Activated T-cell treated with anti-CD3 and anti-CD28 coated beads, Interleukin-2, amount 50 U/mL, for 1 hour (primary cell): ENCODE measurements at regions not wholly inside any gene's neighbourhood (a gene's known extent, or its start where the extent isn't known, plus 50 kb on each side); places are given as distances from the start of the nearest gene placed in this dataset.

Experiments
- DNase-seq: peaks from one replicate; pipeline ENCODE4 v3.0.0-alpha.2; 2020

DNA sequence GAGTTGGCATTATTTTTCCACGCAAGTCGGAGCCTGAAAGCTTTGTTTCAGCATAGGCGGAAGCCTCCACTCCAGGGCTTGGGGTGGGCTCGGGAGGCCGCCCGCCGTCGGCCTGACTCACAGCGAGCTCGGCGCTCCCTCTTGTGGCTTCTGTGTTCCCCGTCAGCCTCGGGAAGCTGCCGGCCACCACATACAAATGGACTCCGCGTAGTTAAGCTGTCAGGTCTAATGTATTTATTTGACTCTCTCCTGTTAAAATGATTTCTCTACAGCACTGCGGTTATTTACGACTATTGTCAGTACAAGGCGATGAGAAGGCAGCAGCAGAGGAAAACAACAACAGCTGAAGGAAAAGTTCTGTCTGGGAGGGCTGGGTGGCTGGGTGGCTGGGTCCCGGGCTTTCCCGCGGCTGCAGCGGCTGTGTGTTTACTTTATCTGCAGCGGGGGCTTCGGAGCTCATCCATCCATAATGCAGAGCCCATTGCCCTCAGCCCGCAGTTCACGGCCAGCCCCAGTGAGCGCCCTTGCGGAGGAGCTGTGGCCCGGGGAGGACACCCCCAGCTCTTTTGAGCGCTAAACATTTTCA, 375.7 kb upstream of the CAMK1G start:
- DNase-seq: no peak

DNA sequence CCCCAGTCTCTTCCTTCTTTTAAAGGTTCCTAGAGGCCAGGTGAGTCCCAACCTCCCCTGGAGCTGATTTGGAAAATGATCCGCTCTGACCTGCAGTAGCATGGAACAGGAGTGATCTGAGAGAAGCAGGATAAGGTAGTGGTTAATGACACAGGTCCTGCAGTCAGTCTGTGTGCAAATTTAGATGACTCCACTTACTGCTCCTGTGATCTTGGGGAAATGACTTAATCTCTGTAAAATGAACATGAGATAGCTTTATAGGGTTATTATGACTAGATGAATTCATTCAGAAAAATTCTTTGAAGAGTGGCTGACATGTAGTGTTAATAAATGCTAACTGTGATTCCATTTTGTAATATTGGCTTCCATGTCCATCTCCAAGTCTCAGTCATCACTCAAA, 374.9 kb upstream of the CAMK1G start:
- no peak for DNase-seq

DNA sequence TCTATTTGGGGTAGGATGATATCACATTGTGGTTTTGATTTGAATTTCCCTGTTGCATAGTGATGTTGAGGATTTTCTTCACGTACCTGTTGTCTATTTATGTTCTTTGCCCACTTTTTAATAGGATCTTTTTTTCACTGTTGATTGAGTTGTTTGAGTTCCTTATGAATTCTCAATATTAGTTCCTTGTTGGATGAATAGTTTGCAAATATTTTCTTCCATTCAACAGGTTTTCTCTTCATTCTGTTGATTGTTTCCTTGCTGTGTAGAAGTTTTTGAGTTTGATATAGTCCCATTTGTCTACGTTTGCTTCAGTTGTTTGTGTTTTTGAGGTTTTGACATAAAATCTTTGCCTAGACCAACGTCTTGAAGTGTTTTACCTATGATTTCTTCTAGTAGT, 369.5 kb upstream of the CAMK1G start:
- DNase-seq: no peak

DNA sequence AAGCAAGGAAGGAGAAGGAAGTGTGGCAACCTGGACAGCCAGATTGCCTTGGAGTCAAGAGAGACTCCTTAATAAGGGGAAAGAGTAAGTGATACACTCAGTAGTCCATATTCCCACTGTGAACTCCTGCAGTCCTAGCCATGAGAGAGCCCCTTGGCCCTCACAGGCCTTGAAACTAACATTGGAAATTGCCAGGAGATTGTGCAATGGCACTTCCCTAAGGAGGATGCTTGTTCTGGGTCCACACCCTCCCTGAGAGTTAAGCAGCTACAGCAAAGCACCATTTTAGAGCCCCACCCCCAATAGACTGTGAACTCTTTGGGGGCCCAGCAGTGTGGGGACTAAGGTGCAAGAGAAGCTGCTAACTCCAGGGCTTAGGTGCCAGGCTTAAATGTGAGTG, 367.7 kb upstream of the CAMK1G start:
- no peak for DNase-seq

DNA sequence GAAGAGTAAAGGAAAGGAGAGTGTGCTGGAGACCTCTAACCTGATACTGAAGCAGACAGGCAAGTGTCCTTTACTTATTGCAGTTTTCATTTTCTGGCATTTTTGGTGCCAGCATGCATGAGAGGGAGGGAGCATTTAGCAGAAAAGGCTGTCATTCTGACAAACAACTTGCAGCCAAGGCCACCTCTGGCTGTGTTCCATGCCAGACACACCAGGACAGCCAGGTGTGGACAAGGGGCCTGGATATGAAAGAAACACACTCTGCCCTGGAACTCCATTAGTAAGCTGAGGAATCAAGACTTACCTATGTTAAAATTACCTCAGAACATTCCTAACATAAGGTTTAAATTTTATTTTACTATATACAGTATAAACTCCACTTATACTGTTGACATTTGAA, 365.4 kb upstream of the CAMK1G start:
- DNase-seq: no peak

DNA sequence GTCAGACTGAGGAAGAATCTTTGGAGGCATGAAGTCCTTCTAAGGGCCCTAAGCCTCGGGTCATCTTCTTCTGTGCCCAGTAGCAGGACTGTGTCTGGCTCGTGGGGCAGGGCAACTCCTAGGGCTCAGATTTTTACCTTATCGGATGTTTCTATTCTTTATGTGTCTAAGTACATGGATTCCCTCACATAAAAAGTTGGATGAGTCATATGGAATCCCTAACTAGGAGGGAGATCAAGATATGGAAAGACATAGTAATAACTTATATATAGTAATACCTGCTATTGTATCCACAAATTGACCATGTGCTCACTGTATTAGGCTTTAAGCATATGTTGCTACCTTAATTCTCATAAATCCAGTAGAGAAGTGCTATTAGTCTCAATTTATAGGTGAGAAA, 364.5 kb upstream of the CAMK1G start:
- no peak for DNase-seq

DNA sequence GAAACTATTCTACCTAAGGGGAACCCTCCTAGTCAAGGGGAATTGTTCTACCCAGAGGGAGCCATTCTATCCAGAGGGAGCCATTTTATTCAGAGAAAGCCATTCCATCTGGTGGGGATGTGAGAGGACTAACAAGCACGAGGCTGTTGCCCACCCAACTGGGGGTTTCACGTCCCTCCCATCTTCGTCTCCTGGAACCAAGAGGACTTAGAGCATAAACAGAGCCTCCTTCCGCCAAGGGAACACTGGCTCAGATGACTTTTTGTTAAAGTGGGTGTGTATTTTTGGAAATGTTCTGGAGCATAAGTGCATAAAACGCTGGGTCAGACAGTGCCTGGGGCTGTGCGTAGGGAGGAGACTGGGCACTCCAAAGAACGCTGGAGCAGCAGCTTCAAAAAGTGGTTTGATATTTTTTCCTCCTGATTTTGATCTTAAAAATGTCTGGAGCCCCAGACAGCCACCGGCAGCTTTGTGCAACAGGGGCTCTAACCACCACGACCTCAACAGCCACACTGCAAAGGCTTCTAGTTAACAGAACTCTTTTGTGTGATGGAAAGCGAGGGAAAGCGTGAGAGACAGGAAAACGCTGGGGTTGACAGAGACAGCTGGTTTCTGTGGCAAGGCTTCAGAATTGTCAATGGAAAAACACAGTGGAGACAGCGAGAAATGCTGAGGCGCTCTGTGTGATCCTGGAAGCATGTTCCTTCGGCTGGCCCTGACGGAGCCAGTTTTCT, 363.6 kb upstream of the CAMK1G start:
- no peak for DNase-seq

DNA sequence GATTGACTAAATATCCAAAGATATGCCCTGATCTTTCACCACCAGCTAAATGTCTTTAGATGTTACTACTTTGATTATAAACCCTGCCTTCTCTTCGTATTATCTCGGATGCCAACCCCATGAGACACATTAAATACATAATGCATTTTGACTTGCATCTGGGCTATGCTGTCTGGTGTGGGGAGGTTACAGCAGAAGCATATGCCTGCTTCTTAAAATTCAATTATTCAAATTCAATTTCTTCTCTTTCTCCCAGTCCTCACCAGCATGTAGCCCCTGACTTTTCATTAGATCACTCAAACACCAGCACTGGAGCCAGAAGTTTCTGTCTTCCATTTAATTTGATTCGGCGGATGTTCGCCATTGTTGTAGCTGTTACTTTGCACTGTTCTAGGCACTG, 360.7 kb upstream of the CAMK1G start:
- DNase-seq: no peak

DNA sequence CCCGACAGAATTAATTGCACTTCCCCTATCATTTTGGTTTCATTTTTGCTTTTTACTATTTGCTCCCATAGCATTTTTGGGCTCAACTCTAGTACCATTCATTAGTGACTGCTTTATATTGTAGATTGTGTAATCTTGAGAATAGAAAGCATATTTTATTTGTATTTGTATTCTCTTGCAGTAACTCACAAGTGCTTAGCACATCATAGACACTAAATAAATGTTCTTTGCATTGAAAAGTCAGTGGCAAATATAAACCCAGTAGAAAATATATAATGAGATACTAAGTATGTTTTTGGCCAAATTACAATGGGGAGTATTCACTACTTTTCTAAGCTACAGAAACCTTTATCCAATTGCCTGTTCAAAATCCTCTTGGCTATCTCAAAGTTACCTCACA, 359.7 kb upstream of the CAMK1G start:
- DNase-seq: no peak

DNA sequence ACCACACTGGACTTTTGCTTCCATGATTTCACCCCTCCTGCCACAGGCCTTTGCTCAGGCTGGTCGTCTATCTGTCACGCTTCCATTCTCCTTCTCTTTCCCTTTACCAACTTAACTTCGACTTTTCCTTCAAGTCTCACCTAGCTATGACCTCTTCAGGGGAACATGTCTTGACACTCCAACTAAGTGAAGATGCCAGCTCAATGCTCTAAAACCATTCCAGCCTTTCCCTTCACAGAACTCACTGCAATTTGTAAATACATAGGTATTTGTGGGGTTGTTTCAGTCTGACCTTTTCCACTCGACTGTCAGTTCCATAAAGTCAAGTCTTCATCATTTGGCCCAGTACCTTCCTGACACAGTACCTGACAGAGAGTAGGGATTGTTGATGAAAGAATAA, 358.6 kb upstream of the CAMK1G start:
- no peak for DNase-seq

DNA sequence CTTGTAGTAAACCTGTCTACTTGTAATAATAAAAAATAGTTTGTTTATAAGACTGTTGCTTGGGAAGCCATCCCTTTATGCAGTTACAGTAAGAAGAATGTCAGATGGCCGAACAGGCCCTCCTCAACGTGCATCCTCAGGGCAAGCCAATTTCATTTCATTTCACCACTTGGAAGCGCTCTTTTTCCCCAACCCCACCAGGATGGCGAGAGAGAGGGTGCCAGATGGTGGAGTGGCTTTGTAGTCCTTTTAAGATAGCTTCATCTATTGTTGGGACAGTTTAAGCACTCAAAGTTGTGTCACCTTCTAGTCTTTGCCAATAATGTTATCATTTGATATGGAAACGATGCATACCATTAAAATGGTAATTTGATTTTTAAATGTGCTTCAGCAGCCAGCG, 356.3 kb upstream of the CAMK1G start:
- no peak for DNase-seq

DNA sequence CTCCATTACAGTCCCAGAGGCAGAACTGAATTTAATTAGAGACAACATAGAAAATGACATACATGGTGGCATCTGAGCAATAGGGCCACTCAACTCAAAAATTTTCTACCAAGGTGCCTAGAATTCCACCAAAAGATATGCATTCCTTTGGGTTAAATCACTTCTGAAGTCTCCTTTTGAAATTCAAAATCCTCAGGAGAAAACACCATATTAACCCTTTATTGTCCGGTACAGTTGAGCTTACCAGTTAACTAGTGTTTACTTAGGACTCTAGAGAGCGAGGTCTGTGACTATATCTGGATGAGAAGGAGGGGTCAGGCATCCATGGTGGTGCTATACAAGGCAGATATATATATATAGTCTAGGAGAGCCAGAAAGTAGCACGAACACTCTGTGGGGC, 355.6 kb upstream of the CAMK1G start:
- DNase-seq: no peak

DNA sequence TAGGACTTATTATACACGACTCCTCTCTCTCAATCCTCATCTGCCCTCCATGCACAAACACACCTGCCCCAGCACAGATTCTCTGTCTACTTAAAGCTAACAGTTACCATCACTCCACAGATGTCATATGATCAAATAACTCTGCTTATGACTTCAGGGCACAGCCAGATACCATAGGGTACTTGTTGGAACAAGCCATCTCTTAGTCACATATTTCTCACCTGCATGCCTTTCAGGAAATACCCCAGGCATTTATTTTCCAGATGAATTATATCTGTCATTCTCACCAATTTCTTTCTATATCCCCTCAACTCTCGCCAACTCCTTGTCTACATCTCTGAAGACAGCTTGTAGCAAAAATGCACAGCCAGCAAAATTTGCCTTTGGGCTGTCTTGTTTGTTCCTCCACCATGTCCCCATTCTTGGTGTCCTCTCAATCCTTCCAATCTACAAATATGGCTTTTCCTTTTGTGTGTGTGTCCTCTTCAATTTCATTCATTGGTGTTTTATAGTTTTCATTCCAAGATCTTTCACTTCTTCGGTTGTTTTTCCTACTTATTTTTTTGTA, 353.9 kb upstream of the CAMK1G start:
- no peak for DNase-seq

DNA sequence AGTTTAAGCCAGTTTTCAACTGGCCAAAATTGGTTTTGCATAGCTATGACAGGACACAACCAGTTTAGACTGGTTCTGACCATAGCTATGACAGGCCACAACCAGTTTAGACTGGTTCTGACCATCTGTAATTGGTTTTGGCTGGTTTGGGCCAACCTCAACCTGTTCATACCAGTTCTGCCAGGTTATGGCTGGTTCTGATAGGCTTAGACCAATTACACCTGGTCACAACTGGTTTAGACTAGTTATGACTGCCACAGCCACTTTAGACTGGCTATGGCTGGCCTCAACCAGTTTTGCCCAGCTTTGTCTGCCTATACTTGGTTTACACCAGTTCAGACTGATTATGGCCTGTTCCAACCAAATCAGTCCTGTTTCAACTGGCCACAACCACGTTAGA, 353.2 kb upstream of the CAMK1G start:
- no peak for DNase-seq

DNA sequence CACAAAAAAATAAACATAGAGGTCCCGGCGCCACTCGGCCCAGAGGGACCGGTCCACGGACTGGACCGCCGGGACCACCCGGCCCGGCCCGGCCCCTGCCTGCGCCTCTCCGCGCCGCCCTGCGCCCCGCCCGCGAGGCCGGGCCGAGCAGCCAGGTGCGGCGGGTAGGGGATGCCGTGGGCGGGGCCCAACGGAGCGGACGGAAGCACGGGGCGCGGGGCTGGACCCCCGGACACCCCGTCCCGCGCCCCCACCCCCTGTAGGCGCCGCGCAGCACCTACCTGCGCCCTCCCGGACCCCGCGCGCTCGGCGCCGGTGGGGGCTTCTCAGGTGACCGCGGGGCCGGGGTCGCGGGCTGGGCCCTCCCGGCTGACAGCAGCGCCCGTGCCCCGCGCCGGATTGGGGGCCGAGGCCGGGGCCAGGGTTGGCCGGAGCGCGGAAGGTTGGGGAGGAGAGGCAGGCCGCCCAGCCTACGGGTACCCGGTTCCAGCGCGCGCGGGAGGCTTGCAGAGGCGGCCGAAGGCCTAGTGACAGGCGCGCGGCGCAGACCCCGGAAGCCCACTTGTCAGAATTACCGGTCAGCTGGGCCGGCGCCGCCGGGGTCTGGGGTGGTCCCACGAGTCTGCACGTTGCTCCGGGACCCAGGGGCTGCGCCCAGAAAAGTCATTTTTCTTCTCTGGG, 351.9 kb upstream of the CAMK1G start:
- no peak for DNase-seq

DNA sequence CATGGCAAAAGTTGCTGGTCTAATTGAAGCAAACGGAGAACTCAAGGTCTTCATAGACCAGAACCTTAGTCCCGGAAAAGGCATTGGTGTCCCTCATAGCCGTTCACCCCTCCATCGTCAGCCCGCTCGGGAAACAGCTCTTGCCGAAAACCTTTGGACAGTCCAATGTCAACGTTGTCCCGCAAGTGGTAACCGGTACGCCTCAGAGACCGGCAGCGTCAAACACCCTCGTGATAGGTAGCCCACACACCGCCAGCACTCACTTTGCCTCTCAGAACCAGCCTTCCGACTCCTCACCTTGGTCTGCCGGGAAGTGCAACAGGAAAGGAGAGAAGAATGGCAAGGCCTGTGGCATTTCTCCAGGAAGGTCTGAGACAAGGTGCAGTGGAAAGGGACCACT, 351.3 kb upstream of the CAMK1G start:
- DNase-seq: no peak

DNA sequence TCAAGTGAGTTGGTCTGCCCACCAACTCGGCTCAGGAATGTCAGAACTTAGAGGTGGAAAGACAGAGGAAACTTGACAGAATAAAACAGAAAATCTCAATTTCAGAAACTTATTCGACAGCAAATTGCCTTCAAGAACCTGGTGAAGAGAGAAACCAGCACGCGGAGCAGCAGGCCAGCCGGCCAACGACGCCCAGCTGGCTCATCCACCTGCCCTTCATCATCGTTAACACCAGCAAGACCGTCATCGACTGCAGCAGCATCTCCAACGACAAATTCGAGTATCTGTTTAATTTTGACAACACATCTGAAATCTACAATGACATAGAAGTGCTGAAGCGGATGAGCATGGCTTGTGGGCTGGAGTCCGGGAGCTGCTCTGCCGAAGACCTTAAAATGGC, 350.8 kb upstream of the CAMK1G start:
- no peak for DNase-seq

DNA sequence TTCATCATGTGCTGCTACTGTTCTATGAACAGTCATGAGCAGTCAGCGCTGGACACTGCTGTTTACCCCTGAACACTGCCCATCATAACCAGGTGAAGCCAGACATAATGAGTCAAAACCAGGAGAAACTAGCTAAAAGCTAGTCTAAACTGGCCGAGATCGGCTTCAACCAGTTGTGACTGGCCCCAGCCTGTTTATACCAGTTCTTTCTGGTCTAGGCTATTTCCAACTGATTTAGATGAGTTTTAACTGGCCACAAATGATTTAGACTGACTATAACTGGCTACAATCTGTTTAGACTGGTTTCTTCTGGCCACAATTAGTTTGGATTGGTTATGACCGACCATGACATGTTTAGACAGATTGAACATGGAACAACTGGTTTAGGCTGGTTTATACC, 348.3 kb upstream of the CAMK1G start:
- DNase-seq: no peak

DNA sequence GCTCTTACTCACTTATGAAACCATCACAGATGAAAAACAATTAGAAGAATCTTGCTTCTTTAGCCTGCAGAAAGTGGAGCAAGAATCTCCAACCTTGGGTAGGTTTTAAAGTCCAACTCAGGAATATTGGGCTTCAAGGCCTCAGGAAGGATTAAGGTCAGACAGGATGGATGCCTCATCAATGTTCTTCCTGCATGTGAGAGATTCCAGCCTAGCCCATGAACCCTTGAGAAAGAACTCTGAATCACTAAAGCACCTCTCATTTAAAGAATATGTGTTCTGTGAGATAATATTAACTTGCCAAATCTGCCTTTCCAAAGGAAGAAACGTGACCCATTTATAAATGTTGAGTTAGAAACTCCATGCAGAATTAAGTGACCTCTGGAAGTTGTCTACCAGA, 345.2 kb upstream of the CAMK1G start:
- no peak for DNase-seq

DNA sequence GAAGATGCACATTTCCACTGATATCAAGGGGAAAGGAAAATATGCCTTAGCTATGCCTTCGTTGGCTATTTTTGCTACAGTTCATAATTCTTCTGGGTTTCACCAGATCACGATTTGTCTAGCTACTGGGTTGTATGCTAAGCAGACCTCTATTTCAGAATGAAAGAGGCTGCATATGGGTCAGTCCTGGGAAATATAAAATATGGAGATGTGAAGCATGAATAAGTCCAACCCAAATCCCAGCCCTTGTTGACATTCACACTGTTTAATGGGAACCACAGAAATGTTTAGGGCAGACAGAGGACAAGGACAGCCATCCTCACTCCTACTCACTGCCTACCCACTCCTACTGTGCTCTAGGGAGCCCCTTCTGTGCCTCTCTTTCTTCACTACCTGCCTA, 343.2 kb upstream of the CAMK1G start:
- no peak for DNase-seq

DNA sequence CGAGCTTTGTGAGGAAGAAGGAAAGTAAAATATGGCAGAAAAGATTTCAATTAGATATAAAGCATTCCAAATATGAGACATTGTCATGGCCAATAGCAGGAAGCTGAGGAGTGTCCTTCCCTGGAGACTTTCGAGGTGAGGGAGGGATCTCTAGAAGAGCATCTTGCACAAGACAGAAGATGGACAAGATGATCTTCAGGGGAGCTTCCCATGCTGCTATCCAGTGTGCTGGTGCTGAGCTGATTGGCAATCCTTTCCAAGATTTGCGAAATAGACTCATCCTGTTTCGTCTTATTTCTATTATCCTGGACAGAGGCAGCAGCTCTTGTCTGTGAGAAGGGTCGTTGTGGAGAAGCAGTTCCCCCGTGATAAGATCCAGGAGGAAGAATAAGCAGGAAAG, 342.0 kb upstream of the CAMK1G start:
- DNase-seq: no peak

DNA sequence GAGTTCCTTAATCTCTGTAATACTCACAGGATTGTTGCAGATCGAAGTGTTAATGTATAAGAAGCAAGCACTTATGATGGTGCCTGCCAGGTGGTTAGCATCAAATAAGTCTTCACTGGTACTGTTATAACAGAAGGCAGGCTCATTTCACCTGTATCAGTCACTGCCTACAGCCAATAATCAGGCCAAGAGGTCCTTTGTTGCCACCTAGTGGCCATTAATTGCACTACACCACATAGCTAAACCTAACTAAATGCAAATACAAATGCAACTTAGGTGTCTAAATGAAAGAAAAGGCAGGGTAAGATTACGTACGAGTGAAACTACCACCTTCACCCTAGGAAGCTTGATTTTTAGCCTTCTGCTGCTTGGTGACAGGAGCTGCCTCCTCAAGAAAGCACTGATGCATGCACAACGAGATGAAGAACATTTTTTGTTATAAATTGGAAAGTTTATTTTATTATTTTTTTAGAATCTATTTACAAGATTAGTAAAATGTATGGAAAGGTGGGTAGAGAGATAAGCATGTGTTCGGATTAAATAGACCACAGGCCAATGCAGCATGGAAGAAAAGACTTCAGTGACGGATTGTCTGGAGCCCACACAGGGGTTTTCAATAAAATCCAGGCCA, 334.8 kb upstream of the CAMK1G start:
- DNase-seq: no peak

DNA sequence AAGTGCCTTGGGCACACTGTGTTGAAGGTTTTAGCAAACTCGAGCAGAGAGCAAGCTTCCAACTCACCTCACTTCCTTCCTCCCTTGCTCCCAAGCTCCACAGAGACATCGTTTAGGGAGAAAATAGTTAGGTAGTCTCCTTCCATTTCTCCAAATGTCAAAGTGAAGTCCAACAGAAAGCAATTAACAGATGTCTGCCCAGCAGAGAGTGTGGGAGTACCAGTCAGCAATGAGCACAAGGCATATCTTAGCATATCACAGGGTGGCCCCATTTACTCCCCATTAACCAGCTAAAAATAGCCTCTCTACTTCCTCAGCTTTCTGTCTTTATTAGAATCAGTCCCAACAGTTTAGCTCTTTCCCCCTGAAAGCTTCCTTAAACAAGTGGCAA, 334.2 kb upstream of the CAMK1G start:
- no peak for DNase-seq
